GM23338 (cell line): ENCODE measurements at regions not wholly inside any gene's neighbourhood (a gene's known extent, or its start where the extent isn't known, plus 50 kb on each side); places are given as distances from the start of the nearest gene placed in this dataset.

ENCODE experiments used
- CREB1 ChIP-seq: fragments of 250-450 bp; sonication (Bioruptor Pico); IDR thresholded peaks from 2 replicates; pipeline ENCODE4 v1.5.0; 2020; ENCODE audit warnings: low read depth, mild to moderate bottlenecking, moderate library complexity
- EZH2 ChIP-seq: fragments of 200-600 bp; sonication (generic); IDR thresholded peaks from one replicate; pipeline ENCODE4 v1.8.0; 2017; ENCODE audit warnings: antibody characterized with exemption, mild to moderate bottlenecking, low read depth; ENCODE audit not compliant: unreplicated experiment
- EZH2phosphoT487 ChIP-seq: fragments of 200-600 bp; sonication (generic); IDR thresholded peaks from one replicate; pipeline ENCODE4 v1.8.1; 2018; ENCODE audit warnings: antibody characterized with exemption; ENCODE audit not compliant: unreplicated experiment
- JUNB ChIP-seq: IDR thresholded peaks from one replicate; pipeline ENCODE4 v1.6.1; 2016; ENCODE audit warnings: antibody characterized with exemption; ENCODE audit not compliant: unreplicated experiment
- POLR2AphosphoS5 ChIP-seq: IDR thresholded peaks from 2 replicates; pipeline ENCODE4 v1.6.1; 2016; ENCODE audit warnings: antibody characterized with exemption, low read depth
- STAT1 ChIP-seq: IDR thresholded peaks from one replicate; pipeline ENCODE4 v1.6.1; 2016; ENCODE audit warnings: antibody characterized with exemption; ENCODE audit not compliant: unreplicated experiment
- ZNF114 ChIP-seq: fragments of 250-450 bp; sonication (Bioruptor Pico); IDR thresholded peaks from 2 replicates; pipeline ENCODE4 v1.5.0; 2020; ENCODE audit warnings: mild to moderate bottlenecking, moderate library complexity
- TF ChIP-seq, protein P1 (sequence below), 2 experiments: fragments of 200-600 bp in 1 of 2; sonication (generic) in 1 of 2; conservative IDR thresholded peaks; 2 replicates each; pipeline versions ENCODE4 v1.5.1 to v1.6.1; 2016 to 2017; ENCODE audit warnings: antibody characterized with exemption in 2 of 2, low read depth in 2 of 2, mild to moderate bottlenecking in 2 of 2, moderate library complexity in 1 of 2
- TF ChIP-seq, protein P2 (sequence below): IDR thresholded peaks from 2 replicates; pipeline ENCODE4 v1.6.1; 2016; ENCODE audit warnings: antibody characterized with exemption
- TF ChIP-seq, protein P3 (sequence below): IDR thresholded peaks from one replicate; pipeline ENCODE4 v1.6.1; 2018; ENCODE audit warnings: antibody characterized with exemption; ENCODE audit not compliant: unreplicated experiment

DNA sequence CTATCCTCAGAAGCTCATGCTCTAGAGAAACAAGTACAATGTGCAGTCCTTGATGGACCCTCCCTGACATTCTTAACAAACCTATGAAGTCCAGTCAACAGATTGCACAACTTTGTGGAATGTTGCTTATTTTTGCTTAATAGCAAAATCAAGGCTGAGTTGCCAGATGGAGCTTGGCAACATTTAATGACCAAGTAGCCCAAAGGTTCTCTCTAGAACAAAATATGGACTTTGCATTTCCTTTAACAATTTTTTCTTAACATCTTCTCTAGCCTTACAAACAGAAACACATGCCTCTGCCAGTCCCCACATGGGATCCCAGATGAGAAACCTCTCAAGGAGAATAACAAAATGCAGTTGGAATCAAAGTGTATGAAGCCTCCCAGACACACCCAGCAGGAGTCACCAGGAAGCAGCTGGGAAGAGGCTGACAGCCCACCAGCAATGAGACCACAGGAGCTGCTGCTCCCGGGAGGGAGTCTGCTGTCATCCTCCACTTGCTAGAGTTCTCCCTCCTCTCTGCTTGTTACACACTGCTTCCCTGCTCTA, 422.5 kb upstream of the CDIN1 start:
- no peak for TF ChIP-seq EZH2phosphoT487
- no peak for TF ChIP-seq CREB1 (CRISPR knock-in tag)
- TF ChIP-seq EZH2, result no peak
- TF ChIP-seq JUNB, result no peak
- TF ChIP-seq, protein P1, sequence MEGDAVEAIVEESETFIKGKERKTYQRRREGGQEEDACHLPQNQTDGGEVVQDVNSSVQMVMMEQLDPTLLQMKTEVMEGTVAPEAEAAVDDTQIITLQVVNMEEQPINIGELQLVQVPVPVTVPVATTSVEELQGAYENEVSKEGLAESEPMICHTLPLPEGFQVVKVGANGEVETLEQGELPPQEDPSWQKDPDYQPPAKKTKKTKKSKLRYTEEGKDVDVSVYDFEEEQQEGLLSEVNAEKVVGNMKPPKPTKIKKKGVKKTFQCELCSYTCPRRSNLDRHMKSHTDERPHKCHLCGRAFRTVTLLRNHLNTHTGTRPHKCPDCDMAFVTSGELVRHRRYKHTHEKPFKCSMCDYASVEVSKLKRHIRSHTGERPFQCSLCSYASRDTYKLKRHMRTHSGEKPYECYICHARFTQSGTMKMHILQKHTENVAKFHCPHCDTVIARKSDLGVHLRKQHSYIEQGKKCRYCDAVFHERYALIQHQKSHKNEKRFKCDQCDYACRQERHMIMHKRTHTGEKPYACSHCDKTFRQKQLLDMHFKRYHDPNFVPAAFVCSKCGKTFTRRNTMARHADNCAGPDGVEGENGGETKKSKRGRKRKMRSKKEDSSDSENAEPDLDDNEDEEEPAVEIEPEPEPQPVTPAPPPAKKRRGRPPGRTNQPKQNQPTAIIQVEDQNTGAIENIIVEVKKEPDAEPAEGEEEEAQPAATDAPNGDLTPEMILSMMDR (conservative IDR thresholded peaks at IDR 0.05; ENCODE audit: low read depth in 2 of 2), result no peak
- TF ChIP-seq, protein P2, sequence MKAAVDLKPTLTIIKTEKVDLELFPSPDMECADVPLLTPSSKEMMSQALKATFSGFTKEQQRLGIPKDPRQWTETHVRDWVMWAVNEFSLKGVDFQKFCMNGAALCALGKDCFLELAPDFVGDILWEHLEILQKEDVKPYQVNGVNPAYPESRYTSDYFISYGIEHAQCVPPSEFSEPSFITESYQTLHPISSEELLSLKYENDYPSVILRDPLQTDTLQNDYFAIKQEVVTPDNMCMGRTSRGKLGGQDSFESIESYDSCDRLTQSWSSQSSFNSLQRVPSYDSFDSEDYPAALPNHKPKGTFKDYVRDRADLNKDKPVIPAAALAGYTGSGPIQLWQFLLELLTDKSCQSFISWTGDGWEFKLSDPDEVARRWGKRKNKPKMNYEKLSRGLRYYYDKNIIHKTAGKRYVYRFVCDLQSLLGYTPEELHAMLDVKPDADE, result no peak
- TF ChIP-seq POLR2AphosphoS5, result no peak
- TF ChIP-seq, protein P3, sequence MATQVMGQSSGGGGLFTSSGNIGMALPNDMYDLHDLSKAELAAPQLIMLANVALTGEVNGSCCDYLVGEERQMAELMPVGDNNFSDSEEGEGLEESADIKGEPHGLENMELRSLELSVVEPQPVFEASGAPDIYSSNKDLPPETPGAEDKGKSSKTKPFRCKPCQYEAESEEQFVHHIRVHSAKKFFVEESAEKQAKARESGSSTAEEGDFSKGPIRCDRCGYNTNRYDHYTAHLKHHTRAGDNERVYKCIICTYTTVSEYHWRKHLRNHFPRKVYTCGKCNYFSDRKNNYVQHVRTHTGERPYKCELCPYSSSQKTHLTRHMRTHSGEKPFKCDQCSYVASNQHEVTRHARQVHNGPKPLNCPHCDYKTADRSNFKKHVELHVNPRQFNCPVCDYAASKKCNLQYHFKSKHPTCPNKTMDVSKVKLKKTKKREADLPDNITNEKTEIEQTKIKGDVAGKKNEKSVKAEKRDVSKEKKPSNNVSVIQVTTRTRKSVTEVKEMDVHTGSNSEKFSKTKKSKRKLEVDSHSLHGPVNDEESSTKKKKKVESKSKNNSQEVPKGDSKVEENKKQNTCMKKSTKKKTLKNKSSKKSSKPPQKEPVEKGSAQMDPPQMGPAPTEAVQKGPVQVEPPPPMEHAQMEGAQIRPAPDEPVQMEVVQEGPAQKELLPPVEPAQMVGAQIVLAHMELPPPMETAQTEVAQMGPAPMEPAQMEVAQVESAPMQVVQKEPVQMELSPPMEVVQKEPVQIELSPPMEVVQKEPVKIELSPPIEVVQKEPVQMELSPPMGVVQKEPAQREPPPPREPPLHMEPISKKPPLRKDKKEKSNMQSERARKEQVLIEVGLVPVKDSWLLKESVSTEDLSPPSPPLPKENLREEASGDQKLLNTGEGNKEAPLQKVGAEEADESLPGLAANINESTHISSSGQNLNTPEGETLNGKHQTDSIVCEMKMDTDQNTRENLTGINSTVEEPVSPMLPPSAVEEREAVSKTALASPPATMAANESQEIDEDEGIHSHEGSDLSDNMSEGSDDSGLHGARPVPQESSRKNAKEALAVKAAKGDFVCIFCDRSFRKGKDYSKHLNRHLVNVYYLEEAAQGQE, result no peak
- no peak for TF ChIP-seq ZNF114 (CRISPR knock-in tag)
- TF ChIP-seq STAT1, result no peak
